KG1 (cell line): ENCODE measurements at regions not wholly inside any gene's neighbourhood (a gene's known extent, or its start where the extent isn't known, plus 50 kb on each side); places are given as distances from the start of the nearest gene placed in this dataset.
"Not testable (repeated sequence)": the region's sequence is repeated elsewhere in the genome, so short reads cannot be mapped to it uniquely, and the experiment has no call there.

ENCODE experiments used
- DNase-seq: peaks from one replicate; lab custom pipeline; 2025; lab: John Stamatoyannopoulos, UW

DNA sequence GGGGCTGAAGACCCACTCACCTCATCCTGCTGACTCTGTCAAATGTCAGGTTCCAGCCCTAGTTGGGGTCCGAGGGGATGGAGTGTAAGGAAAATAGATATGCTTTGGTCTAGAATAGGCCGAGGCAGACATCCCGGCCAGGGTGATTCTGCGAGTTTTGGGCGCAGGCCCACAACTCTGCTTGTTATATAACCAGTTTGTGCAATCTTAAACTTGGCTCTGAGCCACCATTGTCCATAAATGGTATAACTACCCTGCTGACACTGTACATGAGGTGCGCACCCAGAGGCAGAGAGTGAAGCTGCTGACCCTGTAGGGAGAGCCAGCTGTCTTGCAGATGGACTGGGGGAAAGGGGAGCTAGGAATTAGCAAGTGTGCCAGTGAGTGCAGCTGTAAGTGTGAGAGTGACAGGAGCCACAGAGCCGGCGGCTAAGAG lies 1388.8 kb downstream of the AMY1C start:
- no peak for DNase-seq

DNA sequence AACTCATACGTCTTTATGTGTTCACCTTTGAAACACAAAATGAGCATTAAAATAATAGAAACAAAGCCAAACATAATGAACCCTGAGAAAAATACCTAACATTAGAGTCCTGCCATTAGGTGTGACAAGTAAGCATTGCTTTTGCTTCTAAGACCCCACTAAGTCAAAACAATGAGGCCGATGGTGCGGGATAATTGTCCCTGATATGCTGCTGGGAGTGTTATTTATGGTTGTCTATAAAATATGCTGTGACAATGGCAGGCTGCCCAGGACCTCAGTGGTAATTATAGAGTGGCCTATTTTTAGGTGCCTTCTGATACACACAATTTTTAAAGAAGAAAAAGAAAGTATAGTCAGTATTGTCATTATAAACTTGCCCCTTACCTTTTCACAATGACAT lies 1423.1 kb downstream of the AMY1C start:
- DNase-seq, result no peak

DNA sequence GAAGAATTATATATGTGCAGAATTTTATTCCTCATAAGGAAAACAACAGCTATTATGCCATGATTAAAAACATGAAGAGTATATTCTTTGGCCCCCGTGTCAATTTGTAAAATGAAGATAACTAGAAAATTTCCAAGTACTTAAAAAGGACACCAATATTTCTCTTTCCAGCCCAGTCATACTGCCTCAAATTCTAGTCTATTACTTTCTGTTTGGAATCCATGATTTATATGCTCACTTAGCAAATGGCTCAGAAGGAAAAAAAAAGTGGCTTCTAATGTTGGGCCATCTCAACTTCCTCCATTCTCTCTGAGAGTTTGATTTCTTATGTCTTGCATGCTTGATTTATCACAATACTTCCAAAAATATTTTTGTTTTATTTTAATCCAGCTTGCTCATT lies 1431.1 kb downstream of the AMY1C start:
- DNase-seq, result no peak

DNA sequence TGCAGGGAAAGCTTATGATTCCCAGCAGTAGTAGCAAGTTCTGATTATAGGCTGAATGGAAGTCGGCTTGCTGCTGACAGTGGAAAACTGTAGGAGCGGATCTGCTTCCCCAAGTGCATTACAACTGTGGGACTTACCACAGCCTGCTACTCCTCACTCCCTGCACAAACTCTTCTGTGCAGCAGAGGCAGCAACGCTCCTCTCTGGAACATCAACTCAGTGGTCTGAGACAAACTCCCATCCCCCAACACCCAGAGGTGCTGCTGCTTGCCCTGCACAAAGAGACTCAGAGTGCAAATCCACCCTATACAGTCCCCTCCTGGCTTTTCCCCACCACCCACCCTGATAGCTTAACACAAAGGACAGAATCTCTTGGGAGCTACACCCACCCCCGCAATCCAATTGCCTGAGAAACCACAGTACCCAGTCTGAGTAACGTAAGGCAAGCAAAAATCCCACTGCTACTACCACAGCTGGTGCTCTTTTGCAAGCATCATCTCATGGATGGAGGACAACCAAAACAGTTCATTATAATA lies 1455.2 kb downstream of the AMY1C start:
- no peak for DNase-seq

DNA sequence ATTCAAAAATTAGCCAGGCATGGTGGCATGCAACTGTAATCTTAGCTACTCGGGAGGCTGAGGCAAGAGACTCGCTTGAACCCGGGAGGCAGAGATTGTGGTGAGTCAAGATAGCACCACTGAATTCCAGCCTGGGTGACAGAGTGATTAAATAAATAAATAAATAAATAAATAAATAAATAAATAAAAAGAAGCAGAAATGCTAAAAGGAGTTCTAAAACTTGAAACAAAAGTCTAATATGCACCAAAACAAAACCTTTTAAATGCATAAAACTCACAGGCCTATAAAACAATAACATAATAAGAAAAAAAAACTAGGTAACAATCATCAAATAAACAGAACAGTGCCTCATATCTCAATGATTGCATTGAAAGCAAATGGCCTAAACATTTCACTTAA lies 1458.9 kb downstream of the AMY1C start:
- DNase-seq, result no peak

DNA sequence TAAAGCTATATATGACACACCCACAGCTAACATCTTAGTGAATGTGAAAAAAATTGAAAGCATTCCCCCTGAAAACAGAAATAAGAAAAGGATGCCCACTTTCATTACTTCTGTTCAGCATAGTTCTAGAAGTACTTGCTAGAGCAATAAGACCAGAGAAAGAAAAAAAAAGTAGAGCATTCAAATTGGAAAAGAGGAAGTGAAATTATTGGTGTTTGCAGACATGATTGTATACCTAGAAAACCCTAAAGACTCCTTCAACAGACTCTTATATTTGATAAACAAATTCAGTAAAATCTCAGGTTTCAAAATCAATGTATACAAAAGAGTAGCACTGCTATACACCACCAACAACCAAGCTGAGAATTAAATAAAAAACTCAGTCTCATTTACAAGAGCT lies 1461.0 kb downstream of the AMY1C start:
- no peak for DNase-seq

DNA sequence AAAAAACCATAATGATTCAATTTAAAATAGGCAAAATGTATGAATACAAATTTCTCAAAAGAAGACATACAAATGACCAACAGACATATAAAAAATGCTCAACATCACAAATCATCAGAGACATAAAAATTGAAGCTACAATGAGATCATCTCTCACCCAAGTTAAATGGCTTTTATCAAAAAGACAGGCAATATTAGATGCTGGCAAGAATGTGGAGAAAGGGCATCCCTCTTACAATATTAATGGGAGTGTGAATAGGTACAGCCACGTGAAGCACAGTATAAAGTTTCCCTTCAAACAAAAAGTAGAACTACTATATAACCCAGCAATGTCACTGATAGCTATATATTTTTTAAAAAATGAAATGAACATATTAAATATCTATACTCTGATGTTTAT lies 1481.7 kb downstream of the AMY1C start:
- DNase-seq, result no peak

DNA sequence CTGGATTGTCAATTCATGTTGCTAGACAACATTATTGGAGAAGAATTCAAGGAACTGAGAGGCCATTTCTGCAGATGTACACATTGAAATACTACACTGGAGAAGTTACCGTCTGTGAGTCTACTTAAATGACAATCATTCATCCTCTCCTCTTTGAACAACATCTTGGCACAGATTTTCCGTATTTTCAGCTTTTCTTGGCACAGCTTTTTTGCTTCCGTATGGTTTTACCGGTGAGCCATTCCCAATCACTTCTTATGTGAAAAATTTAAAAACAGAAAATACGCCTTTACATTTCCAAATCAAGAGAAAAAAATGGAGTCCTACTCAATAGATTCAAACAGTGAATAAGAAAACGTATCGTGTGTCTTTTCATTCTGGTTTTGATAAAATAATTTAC lies 1493.7 kb downstream of the AMY1C start:
- DNase-seq, result no peak

DNA sequence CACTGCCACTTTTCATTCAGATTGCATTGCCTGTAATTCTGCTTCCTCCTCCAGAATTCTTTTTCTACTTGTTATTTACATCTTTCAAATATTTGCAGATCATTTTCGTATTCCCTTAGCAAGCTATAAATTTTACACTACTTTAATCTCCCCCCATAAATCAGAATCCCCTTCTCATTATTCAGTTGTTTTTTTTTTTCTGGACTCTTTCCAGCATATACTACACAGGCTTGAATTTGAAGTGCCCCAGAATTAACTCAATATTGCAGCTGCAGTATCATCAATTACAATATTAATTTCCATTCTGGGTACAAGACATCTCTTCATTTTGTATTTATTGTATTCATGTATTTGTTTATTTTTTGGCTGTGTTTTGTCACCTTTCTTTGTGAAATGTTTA lies 1494.3 kb downstream of the AMY1C start:
- no peak for DNase-seq

DNA sequence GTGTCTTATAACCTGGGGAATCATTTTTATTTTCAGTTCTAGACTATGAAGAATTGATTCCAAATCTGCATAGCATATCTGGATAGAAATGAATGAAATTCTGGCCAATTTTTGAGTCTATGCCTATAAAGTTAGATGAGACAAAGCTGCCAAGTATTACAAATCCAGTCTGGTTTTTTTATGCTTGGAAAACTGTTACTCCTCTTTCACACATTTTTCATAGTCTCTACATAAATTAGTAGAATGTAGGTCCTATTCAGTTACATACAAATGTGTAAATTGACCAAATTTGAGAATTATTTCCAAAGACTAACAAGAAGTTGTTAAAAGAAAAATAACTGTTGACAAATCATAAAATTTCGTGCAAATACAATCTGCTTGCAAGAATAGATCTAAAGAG lies 1505.2 kb downstream of the AMY1C start:
- no peak for DNase-seq

DNA sequence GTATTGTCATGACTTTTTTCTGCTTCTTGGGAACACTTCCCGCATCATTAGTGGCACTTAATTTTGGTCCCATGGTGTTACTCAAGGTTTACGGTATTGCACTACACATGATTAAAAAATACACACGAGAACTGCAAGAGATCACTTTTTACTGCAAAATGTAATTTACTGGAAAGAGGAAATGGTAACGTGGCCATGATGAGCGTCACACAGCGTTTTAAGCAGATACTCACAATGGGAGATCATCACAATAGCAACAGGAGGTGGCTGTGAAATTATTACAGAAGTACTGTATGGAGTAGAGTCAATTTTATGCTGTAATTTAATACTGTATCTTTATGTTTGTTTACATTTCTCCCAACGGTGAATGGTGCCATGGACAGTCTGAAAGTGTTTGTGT lies 1510.3 kb downstream of the AMY1C start:
- DNase-seq, result no peak

DNA sequence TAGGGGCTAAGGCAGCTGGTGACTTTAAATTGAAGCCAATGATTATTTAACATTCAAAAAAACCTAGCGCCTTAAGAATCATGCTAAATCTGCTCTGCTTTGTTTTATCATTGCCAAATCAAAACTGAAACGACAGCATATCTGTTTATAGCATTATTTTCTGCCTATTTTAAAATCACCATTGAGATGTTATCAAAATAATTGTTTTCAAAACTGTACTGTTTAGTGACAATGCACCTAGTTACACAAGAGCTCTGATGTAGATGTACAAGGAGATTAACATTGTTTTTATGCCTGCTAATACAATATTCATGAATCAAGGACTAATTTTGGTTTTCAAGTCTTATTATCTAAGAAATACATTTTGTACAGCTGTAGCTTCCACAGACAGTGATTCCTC lies 1521.3 kb downstream of the AMY1C start:
- no peak for DNase-seq

DNA sequence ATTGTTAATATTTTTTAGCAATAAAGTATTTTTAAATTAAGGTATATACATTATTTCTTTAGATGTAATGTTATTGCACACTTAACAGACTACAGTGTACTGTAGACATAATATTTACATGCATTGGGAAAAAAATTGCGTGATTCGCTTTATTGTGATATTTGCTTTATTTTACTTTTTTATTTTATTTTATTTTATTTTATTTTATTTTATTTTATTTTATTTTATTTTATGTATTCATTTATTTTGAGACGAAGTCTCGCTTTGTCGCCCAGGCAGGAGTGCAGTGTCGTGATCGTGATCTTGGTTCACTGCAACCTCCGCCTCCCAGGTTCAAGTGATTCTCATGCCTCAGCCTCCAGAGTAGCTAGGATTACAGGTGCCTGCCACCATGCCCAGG lies 1522.7 kb downstream of the AMY1C start:
- not testable (repeated sequence) for DNase-seq

DNA sequence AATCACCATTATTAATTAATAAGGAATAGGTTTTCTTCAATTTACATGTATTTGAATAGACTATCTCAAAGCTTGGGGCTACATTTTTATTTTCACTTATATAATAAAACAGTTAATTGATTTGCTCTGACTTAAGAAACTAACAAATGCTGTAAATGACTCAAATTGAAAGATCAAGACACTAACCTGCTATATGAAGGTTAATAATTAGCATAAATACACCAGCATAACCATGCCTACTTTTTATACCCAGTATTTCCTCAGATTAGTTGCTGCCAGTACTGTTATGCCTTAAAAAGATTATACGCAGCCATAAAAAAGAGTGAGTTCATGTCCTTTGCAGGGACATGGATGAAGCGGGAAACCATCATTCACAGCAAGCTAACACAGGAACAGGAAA lies 1545.1 kb downstream of the AMY1C start:
- DNase-seq, result no peak

DNA sequence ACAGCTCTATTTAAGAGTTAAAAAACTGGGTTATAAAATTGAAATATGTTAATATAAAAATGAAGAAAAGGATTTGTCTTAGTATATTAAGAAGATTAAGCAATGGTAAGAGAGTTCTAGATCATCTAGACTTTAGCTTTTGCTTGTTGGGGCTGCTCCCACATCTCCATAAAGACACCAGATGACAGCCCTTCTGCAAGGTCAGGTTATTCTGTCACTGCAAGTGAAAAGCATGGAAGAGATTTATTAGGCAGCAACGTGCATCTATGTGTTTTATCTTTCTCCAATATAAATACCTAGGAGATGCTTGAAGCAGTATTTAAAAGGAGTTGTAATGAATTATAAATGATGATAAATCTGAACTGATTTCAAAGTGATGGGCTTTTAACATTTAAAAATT lies 1560.4 kb downstream of the AMY1C start:
- DNase-seq, result no peak

DNA sequence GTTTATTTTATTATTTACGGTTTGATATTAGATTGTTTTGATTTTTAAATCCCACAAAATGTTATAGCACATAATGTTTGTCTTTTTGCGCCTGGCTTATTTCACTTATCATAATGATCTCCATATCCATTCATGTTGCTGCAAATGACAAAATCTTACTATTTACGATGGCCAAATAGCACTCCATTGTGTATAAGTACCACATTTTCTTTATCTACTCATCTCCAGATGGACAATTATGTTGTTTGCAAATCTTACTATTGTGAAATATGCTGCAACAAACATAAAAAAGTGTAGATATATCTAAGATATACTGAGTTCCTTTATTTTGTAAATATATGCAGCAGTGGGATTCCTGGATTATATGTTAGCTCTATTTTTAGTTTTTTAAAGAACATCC lies 1568.3 kb downstream of the AMY1C start:
- DNase-seq, result no peak

DNA sequence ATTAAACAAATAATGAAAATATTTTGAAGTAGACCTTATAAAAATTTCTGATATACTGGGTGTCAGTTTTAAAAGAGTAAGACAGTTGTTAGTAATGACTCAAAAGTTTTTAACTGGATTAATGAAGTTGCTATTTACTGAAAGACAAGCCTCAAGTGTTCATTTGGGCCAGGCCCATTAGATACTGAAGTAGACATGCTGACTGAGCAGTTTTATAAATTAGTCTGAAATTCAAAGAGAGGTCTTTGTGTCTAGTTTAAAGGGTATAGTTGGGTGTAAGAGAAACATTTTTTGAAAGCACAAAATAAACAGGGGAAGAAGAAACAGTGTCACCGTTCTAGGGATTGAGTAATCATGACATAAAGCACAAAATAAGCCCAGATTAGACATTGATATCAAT lies 1577.2 kb downstream of the AMY1C start:
- no peak for DNase-seq

DNA sequence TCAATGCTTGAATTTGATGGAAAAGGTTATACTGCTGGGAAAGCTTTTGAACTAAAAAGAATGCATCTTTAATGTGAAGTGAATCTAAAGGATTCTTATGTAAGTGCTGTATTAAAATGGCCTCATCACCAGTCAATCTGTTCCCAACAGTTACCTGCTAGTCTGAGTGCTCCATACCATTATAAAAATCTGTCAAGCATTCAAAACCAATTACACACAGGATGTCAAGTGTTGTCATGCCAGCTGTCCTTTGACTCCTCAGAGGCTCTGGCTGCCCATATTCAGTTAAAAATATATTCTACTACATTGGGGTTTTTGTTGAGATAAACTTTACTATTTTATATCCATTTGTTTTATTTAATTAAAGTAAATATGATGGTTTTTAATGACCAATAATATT lies 1587.7 kb downstream of the AMY1C start:
- DNase-seq, result no peak

DNA sequence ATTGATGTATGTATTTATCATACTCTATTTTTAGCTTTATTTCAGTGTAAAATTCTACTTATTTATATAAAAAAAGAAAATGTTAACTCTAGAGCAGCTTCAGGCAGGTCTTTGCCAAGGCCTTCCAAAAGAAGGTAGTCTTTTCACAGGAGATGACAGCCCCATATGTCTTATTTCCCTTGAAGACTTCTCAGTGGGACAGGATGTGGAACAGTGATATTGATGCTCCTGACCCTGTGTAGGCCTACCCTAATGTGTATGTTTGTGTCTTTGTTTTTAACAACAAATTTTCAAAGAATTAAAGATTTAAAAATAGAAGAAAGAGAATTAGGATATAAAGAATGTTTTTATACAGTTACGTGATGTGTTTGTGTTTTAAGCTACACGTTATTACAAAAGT lies 1593.6 kb downstream of the AMY1C start:
- no peak for DNase-seq

DNA sequence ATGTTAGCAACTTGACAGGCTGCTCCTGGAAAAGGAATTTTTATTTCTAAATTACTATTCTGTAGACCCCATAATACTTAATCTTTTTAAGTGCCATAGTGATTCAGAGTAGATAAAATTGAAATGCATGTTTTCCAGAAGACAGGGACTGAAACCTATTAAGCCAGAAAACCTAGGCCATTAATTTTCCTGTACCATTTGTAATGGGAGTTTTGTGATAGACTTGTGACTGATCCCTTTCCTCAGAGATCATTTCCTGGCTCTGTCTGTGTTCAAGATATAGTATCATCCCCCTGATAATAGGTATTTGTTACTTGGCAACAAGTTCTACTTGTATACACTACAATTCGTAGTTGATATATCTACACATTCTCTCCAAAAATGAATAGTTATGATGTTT lies 1609.8 kb downstream of the AMY1C start:
- no peak for DNase-seq

DNA sequence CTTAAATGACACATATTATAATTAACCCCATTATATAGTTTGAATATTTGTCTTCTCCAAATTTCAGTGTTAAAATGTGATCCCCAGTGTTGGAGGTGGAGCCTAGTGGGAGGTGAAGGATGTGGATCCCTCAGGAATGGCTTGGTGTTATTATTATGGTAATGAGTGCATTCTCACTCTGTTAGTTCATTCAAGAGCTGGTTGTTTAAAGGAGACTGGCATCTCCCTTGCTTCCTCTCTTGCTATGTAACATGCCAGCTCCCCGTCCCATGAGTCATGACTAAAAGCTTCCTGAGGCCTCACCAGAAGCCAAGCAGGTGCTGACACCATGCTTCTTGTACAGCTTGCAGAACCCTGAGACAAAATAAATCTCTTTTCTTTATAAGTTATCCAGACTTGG lies 1612.7 kb downstream of the AMY1C start:
- no peak for DNase-seq

DNA sequence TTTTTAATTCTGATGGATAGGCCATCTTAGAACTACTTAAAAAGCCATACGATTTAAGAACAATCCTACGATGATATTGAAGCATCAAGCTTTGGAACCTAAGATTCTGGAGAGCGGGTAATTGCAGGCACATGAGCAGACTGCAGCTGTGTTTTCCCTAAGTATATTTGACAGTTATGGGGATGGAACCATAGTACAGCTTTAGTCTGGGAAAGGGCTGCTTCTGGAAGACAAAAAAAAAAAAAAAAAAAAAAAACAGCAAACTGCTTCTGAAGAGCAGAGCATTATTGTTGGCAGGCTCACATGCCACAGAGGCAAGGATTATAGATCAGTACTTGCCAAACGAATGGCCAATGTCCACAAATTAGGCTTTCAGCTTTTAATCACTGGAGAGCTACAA lies 1618.7 kb downstream of the AMY1C start:
- no peak for DNase-seq

DNA sequence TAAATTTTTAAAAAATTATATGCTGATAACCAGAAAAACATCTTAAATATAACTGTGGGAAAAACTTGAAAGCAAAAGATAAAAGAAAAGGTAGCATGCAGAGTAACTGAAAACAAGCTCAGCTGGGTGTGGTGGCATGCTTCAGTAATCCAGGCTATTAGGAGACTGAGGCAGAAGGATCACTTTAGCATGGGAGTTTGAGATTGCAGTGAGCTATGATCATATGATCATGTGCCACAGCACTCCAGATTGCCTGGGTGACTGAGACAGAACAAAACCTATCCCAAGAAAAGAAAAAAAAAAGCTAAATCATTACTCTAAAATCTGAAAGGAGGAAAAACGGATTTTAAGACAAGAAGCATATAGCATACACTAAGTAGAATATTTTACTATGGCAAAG lies 1624.0 kb downstream of the AMY1C start:
- DNase-seq, result no peak

DNA sequence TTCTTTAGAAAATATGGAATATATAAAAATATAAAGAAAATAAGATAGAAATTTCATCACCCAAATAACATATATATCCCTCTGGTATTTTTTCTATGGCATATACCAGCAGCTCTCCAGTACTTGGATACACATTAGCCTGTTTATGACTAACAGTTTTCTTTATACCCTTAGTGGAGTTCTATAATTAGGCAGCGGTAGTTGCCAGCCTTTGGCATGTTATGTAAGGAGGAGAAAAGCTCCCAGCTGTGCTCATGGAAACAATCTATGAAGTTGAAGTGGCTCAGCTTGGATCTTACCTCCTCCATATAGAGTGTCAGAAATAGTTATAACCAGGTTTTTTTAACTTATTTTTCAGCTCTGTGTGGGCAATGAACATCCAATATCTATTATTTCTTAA lies 1636.8 kb downstream of the AMY1C start:
- DNase-seq, result no peak

DNA sequence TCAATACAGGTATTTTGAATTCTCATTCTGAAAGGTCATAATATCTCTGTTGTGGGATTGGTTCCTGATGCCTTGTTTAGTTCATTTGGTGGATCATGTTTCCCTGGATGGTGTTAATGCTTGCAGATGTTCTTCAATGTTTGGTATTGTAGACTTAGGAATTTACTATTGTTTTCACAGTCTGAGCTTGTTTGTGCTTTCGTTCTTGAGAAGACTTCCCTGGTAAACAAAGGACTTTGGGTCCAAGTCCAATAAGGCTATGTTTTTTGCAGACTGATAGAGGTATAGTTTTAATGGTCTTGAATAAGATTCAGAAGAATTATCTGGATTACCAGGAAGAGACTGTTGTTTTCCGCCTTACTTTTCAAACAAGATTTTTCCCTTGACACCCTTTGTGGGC lies 1646.3 kb downstream of the AMY1C start:
- no peak for DNase-seq
